Lower leg skin (tissue), 4 donors: ENCODE measurements at regions not wholly inside any gene's neighbourhood (a gene's known extent, or its start where the extent isn't known, plus 50 kb on each side); places are given as distances from the start of the nearest gene placed in this dataset.
A peak's percentile ranks its signal among the peaks of the same experiment; 100 is the strongest.

ENCODE experiments used
- DNase-seq, 2 donors: peaks; one replicate each; pipeline ENCODE4 v3.0.0-alpha.2; 2019; ENCODE audit warnings: low spot score in 2 of 2
- H3K4me3 ChIP-seq: fragments of 200-600 bp; sonication (generic); 2 replicates; pipeline ENCODE4 v1.5.1; 2017; ENCODE audit warnings: mild to moderate bottlenecking, low read depth; ENCODE audit not compliant: poor library complexity, severe bottlenecking
- CTCF ChIP-seq, 3 donors: fragments of 450-650 bp; IDR thresholded peaks; one replicate each; pipeline ENCODE4 v1.5.1; 2016; ENCODE audit warnings: antibody characterized with exemption in 3 of 3, mild to moderate bottlenecking in 3 of 3, moderate library complexity in 2 of 3
- POLR2A ChIP-seq, 2 donors: fragments of 450-650 bp; IDR thresholded peaks; one replicate each; pipeline ENCODE4 v1.6.1; 2016 to 2017; ENCODE audit warnings: antibody characterized with exemption in 2 of 2, mild to moderate bottlenecking in 1 of 2, moderate library complexity in 1 of 2
- WGBS, 2 donors: methylation state at CpG; one replicate each; pipeline ENCODE4 v1.1.5; 2018; 5-methylcytosine and 5-hydroxymethylcytosine counted together
- intact Hi-C: fragments of 100-400 bp; cut with DNase I; formaldehyde crosslinking; loops from one replicate; pipeline ENCODE4 v1.15.0; 2023; ENCODE audit warnings: low total_unique reads

GRCh38 chr18:76246590-76246989 lies 248.5 kb downstream of the ZNF516 start:
- H3K4me3 ChIP-seq = no peak overlapping the region
- intact Hi-C loops = no loop called here
- peak in 1 of 2 donors; percentile 29 for DNase-seq
- no peak for TF ChIP-seq CTCF (IDR thresholded peaks at IDR 0.05)
- no peak for TF ChIP-seq POLR2A (IDR thresholded peaks at IDR 0.05)
- 57 to 70% methylated on average over 4 of the region's 4 CpGs for WGBS, 2 donors

GRCh38 chr18:76234676-76235060 lies 260.4 kb downstream of the ZNF516 start:
- TF ChIP-seq CTCF (IDR thresholded peaks at IDR 0.05) (no peak), POLR2A (IDR thresholded peaks at IDR 0.05) (no peak)
- intact Hi-C loops = no loop called here
- no peak overlapping the region for H3K4me3 ChIP-seq
- DNase-seq = no peak
- 56 to 58% methylated on average over 12 of the region's 12 CpGs for WGBS, 2 donors

- TF ChIP-seq POLR2A (IDR thresholded peaks at IDR 0.05) (no peak), CTCF (IDR thresholded peaks at IDR 0.05) (no peak)
- intact Hi-C loops = no loop called here
- DNase-seq = no peak
- 46 to 47% methylated on average over 5 of the region's 5 CpGs for WGBS, 2 donors
- no peak overlapping the region for H3K4me3 ChIP-seq
These were observed 261.0 kb downstream of the ZNF516 start for GRCh38 chr18:76233876-76234675.

- TF ChIP-seq CTCF (IDR thresholded peaks at IDR 0.05) (no peak), POLR2A (IDR thresholded peaks at IDR 0.05) (no peak)
- no peak for DNase-seq
- WGBS, 2 donors = 59 to 60% methylated on average over 1 of the region's 1 CpG
- no peak overlapping the region for H3K4me3 ChIP-seq
- intact Hi-C loops = no loop called here
These were observed 261.6 kb downstream of the ZNF516 start for GRCh38 chr18:76233406-76233805.

GRCh38 chr18:76232779-76233178 lies 262.3 kb downstream of the ZNF516 start:
- TF ChIP-seq POLR2A (IDR thresholded peaks at IDR 0.05) (no peak), CTCF (IDR thresholded peaks at IDR 0.05) (no peak)
- WGBS, 2 donors = 47 to 53% methylated on average over 3 of the region's 3 CpGs
- H3K4me3 ChIP-seq = no peak overlapping the region
- intact Hi-C loops = no loop called here
- DNase-seq = no peak

- 97 to 100% methylated on average over 1 of the region's 1 CpG for WGBS, 2 donors
- intact Hi-C loops = no loop called here
These were observed 263.0 kb downstream of the ZNF516 start for GRCh38 chr18:76232010-76232409.

More at GRCh38 chr18:76232010-76232409, 263.0 kb downstream of the ZNF516 start:
- TF ChIP-seq POLR2A (IDR thresholded peaks at IDR 0.05) (no peak), CTCF (IDR thresholded peaks at IDR 0.05) (no peak)
- no peak for DNase-seq
- H3K4me3 ChIP-seq = no peak overlapping the region
